ENCODE measurements at regions not wholly inside any gene's neighbourhood (a gene's known extent, or its start where the extent isn't known, plus 50 kb on each side); places are given as distances from the start of the nearest gene placed in this dataset.

GRCh38 chr18:72672364-72673184 is 128.4 kb upstream of the CBLN2 start:
- H3K4me1 ChIP-seq, result no peaks in the 10 kb centered on the region
- no peaks in the 10 kb centered on the region for H3K27me3 ChIP-seq
- no peaks in the 10 kb centered on the region for H3K36me3 ChIP-seq
- ATAC-seq (ENCODE audit: low FRiP score in 2 of 2), result no peak
- no peaks in the 10 kb centered on the region for H3K9me3 ChIP-seq
- TF ChIP-seq POLR2AphosphoS5 (IDR thresholded peaks at IDR 0.05) (no peak), CTCF (IDR thresholded peaks at IDR 0.05) (peak in 5 of 6 experiments; percentile 34 to 49 (median 37))
- no peak overlapping the region for H3K4me3 ChIP-seq
- WGBS, 2 donors, result 55 to 60% methylated on average over 11 of the region's 11 CpGs
- no peak overlapping the region for H3K27ac ChIP-seq
- no peak for DNase-seq

GRCh38 chr18:72667932-72668331 is 123.8 kb upstream of the CBLN2 start:
- Histone ChIP-seq H3K27me3 (no peaks in the 10 kb centered on the region), H3K4me1 (no peaks in the 10 kb centered on the region), H3K36me3 (no peaks in the 10 kb centered on the region), H3K27ac (no peak overlapping the region), H3K9me3 (no peaks in the 10 kb centered on the region), H3K4me3 (no peak overlapping the region)
- 87 to 100% methylated on average over 1 to 6 of the region's 6 CpGs for WGBS, 2 donors
- DNase-seq, result peak in 1 of 2 donors; percentile 41
- ATAC-seq (ENCODE audit: low FRiP score in 2 of 2), result peak; percentile 20 to 22
- no peak for TF ChIP-seq POLR2AphosphoS5 (IDR thresholded peaks at IDR 0.05)
- no peak for TF ChIP-seq EP300 (IDR thresholded peaks at IDR 0.05)
- no peak for TF ChIP-seq POLR2A (IDR thresholded peaks at IDR 0.05)
- no peak for TF ChIP-seq CTCF (IDR thresholded peaks at IDR 0.05)

- Histone ChIP-seq H3K4me3 (no peak overlapping the region), H3K27ac (no peak overlapping the region), H3K36me3 (no peaks in the 10 kb centered on the region), H3K27me3 (no peaks in the 10 kb centered on the region), H3K9me3 (no peaks in the 10 kb centered on the region), H3K4me1 (no peaks in the 10 kb centered on the region)
- ATAC-seq (ENCODE audit: low FRiP score in 2 of 2), result no peak
- 57 to 73% methylated on average over 3 of the region's 3 CpGs for WGBS, 2 donors
- TF ChIP-seq CTCF (IDR thresholded peaks at IDR 0.05), result peak in 2 of 6 experiments; percentile 18 to 25
- no peak for TF ChIP-seq POLR2AphosphoS5 (IDR thresholded peaks at IDR 0.05)
- DNase-seq, result peak in 1 of 2 donors; percentile 29
Observed at GRCh38 chr18:72652990-72653593, 109.0 kb upstream of the CBLN2 start.

- no peak for TF ChIP-seq CTCF (IDR thresholded peaks at IDR 0.05)
- no peak for TF ChIP-seq EP300 (IDR thresholded peaks at IDR 0.05)
- no peak for TF ChIP-seq POLR2A (IDR thresholded peaks at IDR 0.05)
- TF ChIP-seq POLR2AphosphoS5 (IDR thresholded peaks at IDR 0.05), result no peak
- H3K27ac ChIP-seq, result no peak overlapping the region
- no peak for DNase-seq
- no peak overlapping the region for H3K4me3 ChIP-seq
- 75 to 79% methylated on average over 5 of the region's 5 CpGs for WGBS, 2 donors
- no peaks in the 10 kb centered on the region for H3K36me3 ChIP-seq
- no peak for ATAC-seq (ENCODE audit: low FRiP score in 2 of 2)
- no peaks in the 10 kb centered on the region for H3K27me3 ChIP-seq
- H3K4me1 ChIP-seq, result no peaks in the 10 kb centered on the region
- no peaks in the 10 kb centered on the region for H3K9me3 ChIP-seq
Observed at GRCh38 chr18:72651033-72651432, 106.9 kb upstream of the CBLN2 start.

Measured in upper lobe of left lung (tissue), 6 donors.